B cell (primary cell): ENCODE measurements at regions not wholly inside any gene's neighbourhood (a gene's known extent, or its start where the extent isn't known, plus 50 kb on each side); places are given as distances from the start of the nearest gene placed in this dataset.

Experiments used
- CTCF ChIP-seq: fragments of 200-600 bp; IDR thresholded peaks from one replicate; pipeline ENCODE4 v1.8.0; 2022; ENCODE audit warnings: antibody characterized with exemption, mild to moderate bottlenecking
- EZH2 ChIP-seq: IDR thresholded peaks from 2 replicates; pipeline ENCODE4 v1.6.1; 2012; ENCODE audit warnings: borderline replicate concordance, low read depth, mild to moderate bottlenecking, moderate library complexity, low read length; ENCODE audit not compliant: insufficient read depth, poor library complexity, severe bottlenecking

- no peak for TF ChIP-seq CTCF
- no peak for TF ChIP-seq EZH2
These were observed 242.6 kb upstream of the NT5C1B start for GRCh38 chr2:18831916-18832510.
